ENCODE measurements at regions not wholly inside any gene's neighbourhood (a gene's known extent, or its start where the extent isn't known, plus 50 kb on each side); places are given as distances from the start of the nearest gene placed in this dataset.

- TF ChIP-seq CTCF (IDR thresholded peaks at IDR 0.05; ENCODE audit: borderline replicate concordance, extremely low read depth, low read length, poor library complexity, severe bottlenecking) (no peak), EZH2 (IDR thresholded peaks at IDR 0.05; ENCODE audit: borderline replicate concordance, low read depth, low read length, severe bottlenecking) (no peak)
Measured at GRCh38 chr5:3310541-3311261, 284.9 kb upstream of the IRX1 start.

Measured in DND-41 (cell line).